ENCODE measurements at regions not wholly inside any gene's neighbourhood (a gene's known extent, or its start where the extent isn't known, plus 50 kb on each side); places are given as distances from the start of the nearest gene placed in this dataset.

- TF ChIP-seq CTCF (IDR thresholded peaks at IDR 0.05) (peak; percentile 23 to 78 (median 62)), POLR2A (IDR thresholded peaks at IDR 0.05) (no peak)
Measured at GRCh38 chr19:28737021-28737895, 475.7 kb downstream of the UQCRFS1 start.

Data from heart left ventricle (tissue), 13 donors.